Tibial artery (tissue), 4 donors: ENCODE measurements at regions not wholly inside any gene's neighbourhood (a gene's known extent, or its start where the extent isn't known, plus 50 kb on each side); places are given as distances from the start of the nearest gene placed in this dataset.

Source experiments
- DNase-seq, 2 donors: peaks; one replicate each; pipeline ENCODE4 v3.0.0-alpha.2; 2019
- H3K27ac ChIP-seq, 2 donors: fragments of 200-600 bp; sonication (generic) in 1 of 2; 1 replicate in 1 of 2; 2 replicates in 1 of 2; pipeline ENCODE4 v1.5.1; 2018 to 2019; ENCODE audit warnings: mild to moderate bottlenecking in 1 of 2
- H3K27me3 ChIP-seq, 2 donors: fragments of 200-600 bp; sonication (generic) in 1 of 2; one replicate each; pipeline versions ENCODE4 v1.5.1 to v1.6.0; 2016 to 2019
- H3K36me3 ChIP-seq, 3 donors: fragments of 200-600 bp; sonication (generic) in 2 of 3; one replicate each; pipeline ENCODE4 v1.5.1; 2016 to 2019; ENCODE audit warnings: mild to moderate bottlenecking in 2 of 3
- H3K4me1 ChIP-seq, 4 donors: fragments of 200-600 bp; sonication (generic) in 2 of 4; 1 replicate in 3 of 4; 2 replicates in 1 of 4; pipeline ENCODE4 v1.5.1; 2016 to 2019
- H3K4me3 ChIP-seq, 2 donors: fragments of 200-600 bp; sonication (generic) in 1 of 2; 1 replicate in 1 of 2; 2 replicates in 1 of 2; pipeline ENCODE4 v1.5.1; 2018 to 2019; ENCODE audit warnings: mild to moderate bottlenecking in 2 of 2
- H3K9me3 ChIP-seq, 3 donors: fragments of 200-600 bp; sonication (generic) in 1 of 3; one replicate each; pipeline ENCODE4 v1.5.1; 2016 to 2019
- CTCF ChIP-seq, 2 experiments: fragments of 200-600 bp in 1 of 2; fragments of 450-650 bp in 1 of 2; IDR thresholded peaks; one replicate each; pipeline ENCODE4 v1.5.1; 2017 to 2019; ENCODE audit warnings: antibody characterized with exemption in 2 of 2, mild to moderate bottlenecking in 1 of 2, moderate library complexity in 1 of 2
- intact Hi-C: fragments of 100-400 bp; cut with DNase I; formaldehyde crosslinking; loops from one replicate; pipeline ENCODE4 v1.15.0; 2023; ENCODE audit warnings: low total_unique reads

- no peaks in the 10 kb centered on the region for H3K36me3 ChIP-seq
- no peaks in the 10 kb centered on the region for H3K4me1 ChIP-seq
- intact Hi-C loops: no loop called here
- no peaks in the 10 kb centered on the region for H3K27me3 ChIP-seq
- no peak for DNase-seq
- no peak overlapping the region for H3K27ac ChIP-seq
- no peak overlapping the region for H3K4me3 ChIP-seq
- H3K9me3 ChIP-seq: no peaks in the 10 kb centered on the region
- TF ChIP-seq CTCF (IDR thresholded peaks at IDR 0.05): no peak
Observed at GRCh38 chr2:103980401-103980800, 873.5 kb upstream of the POU3F3 start.

DNA sequence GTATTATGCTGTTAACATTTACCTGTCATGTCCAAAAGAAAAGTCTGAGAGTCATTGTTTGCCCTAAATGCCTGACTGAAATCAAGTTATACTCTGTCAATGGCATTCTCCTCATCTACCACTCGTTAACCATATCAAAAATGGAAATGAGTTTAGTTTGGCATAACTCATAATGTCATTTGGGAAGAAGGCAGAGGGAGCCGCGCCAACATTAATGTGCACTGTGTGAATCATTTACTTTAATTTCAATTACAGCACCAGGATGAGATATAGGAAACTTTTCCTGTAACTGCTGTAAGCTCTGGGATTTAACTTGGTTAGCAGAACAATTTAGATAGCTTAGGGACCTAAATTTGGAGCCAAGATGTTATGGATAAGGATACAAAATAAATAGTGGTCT lies 871.2 kb upstream of the POU3F3 start:
- intact Hi-C loops: no loop called here
- H3K4me3 ChIP-seq: no peak overlapping the region
- H3K9me3 ChIP-seq: no peaks in the 10 kb centered on the region
- no peaks in the 10 kb centered on the region for H3K27me3 ChIP-seq
- no peak for TF ChIP-seq CTCF (IDR thresholded peaks at IDR 0.05)
- no peaks in the 10 kb centered on the region for H3K36me3 ChIP-seq
- no peak for DNase-seq
- no peak overlapping the region for H3K27ac ChIP-seq
- H3K4me1 ChIP-seq: no peaks in the 10 kb centered on the region

- Histone ChIP-seq H3K27me3 (no peaks in the 10 kb centered on the region), H3K9me3 (no peaks in the 10 kb centered on the region), H3K4me3 (no peak overlapping the region), H3K4me1 (no peaks in the 10 kb centered on the region), H3K27ac (no peak overlapping the region), H3K36me3 (no peaks in the 10 kb centered on the region)
- no peak for DNase-seq
- intact Hi-C loops: no loop called here
- TF ChIP-seq CTCF (IDR thresholded peaks at IDR 0.05): no peak
Observed at GRCh38 chr2:103986001-103986400, 867.9 kb upstream of the POU3F3 start.

DNA sequence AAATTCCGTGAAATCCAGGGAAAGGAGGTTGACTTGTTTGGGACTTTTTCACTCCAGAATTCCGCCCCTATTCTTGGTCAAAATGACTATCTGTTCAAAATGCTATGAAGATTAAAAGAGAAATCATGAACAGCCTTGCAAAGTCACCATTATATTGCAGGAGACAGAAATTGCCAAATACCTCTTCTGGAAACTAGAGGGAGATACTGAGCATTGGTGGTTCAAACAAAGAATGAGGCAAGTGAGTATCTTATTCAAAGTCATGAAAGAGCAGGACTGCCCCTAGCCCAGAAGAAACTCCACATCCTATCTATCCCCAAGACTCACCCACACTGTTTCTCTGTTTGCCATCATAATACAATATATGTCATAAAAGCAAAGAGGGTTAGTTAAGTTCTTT lies 862.3 kb upstream of the POU3F3 start:
- Histone ChIP-seq H3K9me3 (no peaks in the 10 kb centered on the region), H3K4me3 (no peak overlapping the region), H3K27me3 (no peaks in the 10 kb centered on the region), H3K27ac (no peak overlapping the region), H3K4me1 (no peaks in the 10 kb centered on the region), H3K36me3 (no peaks in the 10 kb centered on the region)
- DNase-seq: no peak
- no peak for TF ChIP-seq CTCF (IDR thresholded peaks at IDR 0.05)
- intact Hi-C loops: no loop called here

- Histone ChIP-seq H3K4me1 (no peaks in the 10 kb centered on the region), H3K36me3 (no peaks in the 10 kb centered on the region), H3K27me3 (no peaks in the 10 kb centered on the region), H3K27ac (no peak overlapping the region), H3K4me3 (no peak overlapping the region), H3K9me3 (no peaks in the 10 kb centered on the region)
- no peak for TF ChIP-seq CTCF (IDR thresholded peaks at IDR 0.05)
- no peak for DNase-seq
- intact Hi-C loops: no loop called here
Observed at GRCh38 chr2:104004821-104005220, 849.1 kb upstream of the POU3F3 start.

GRCh38 chr2:104016801-104017200 lies 837.1 kb upstream of the POU3F3 start:
- DNase-seq: no peak
- Histone ChIP-seq H3K9me3 (peaks cover 0 to 4% (median 0%) of the 10 kb centered on the region in 3 donors), H3K27me3 (no peaks in the 10 kb centered on the region), H3K27ac (no peak overlapping the region), H3K4me1 (no peaks in the 10 kb centered on the region), H3K36me3 (no peaks in the 10 kb centered on the region), H3K4me3 (no peak overlapping the region)
- no peak for TF ChIP-seq CTCF (IDR thresholded peaks at IDR 0.05)
- intact Hi-C loops: no loop called here
